ENCODE measurements at regions not wholly inside any gene's neighbourhood (a gene's known extent, or its start where the extent isn't known, plus 50 kb on each side); places are given as distances from the start of the nearest gene placed in this dataset.
"Not testable (repeated sequence)": the region's sequence is repeated elsewhere in the genome, so short reads cannot be mapped to it uniquely, and the experiment has no call there.

GRCh38 chr10:31694126-31694685 is 234.4 kb downstream of the ARHGAP12 start:
- intact Hi-C loops (cut with DNase I): loop anchor here (10.0 kb wide), 1 partner anchor 369 kb away; no protein-coding TSS in a partner anchor
- DNase-seq (ENCODE audit: low spot score): no peak

GRCh38 chr10:31693491-31693890 is 235.1 kb downstream of the ARHGAP12 start:
- intact Hi-C loops (cut with DNase I): loop anchor here (10.0 kb wide), 1 partner anchor 369 kb away; no protein-coding TSS in a partner anchor
- DNase-seq (ENCODE audit: low spot score): no peak

GRCh38 chr10:31689233-31689632 is 239.4 kb downstream of the ARHGAP12 start:
- intact Hi-C loops (cut with DNase I): no loop called here
- DNase-seq (ENCODE audit: low spot score): no peak

GRCh38 chr10:31687663-31688482 is 240.8 kb downstream of the ARHGAP12 start:
- intact Hi-C loops (cut with DNase I): no loop called here
- DNase-seq (ENCODE audit: low spot score): no peak

GRCh38 chr10:31686599-31686998 is 242.0 kb downstream of the ARHGAP12 start:
- intact Hi-C loops (cut with DNase I): no loop called here
- DNase-seq (ENCODE audit: low spot score): no peak

GRCh38 chr10:31683682-31684081 is 244.9 kb downstream of the ARHGAP12 start:
- intact Hi-C loops (cut with DNase I): no loop called here
- no peak for DNase-seq (ENCODE audit: low spot score)

GRCh38 chr10:31679936-31680335 is 248.7 kb downstream of the ARHGAP12 start:
- intact Hi-C loops (cut with DNase I): no loop called here
- no peak for DNase-seq (ENCODE audit: low spot score)

GRCh38 chr10:31678575-31679516 is 249.8 kb downstream of the ARHGAP12 start:
- intact Hi-C loops (cut with DNase I): no loop called here
- no peak for DNase-seq (ENCODE audit: low spot score)

- DNase-seq (ENCODE audit: low spot score): no peak
- intact Hi-C loops (cut with DNase I): no loop called here
Measured at GRCh38 chr10:31678139-31678536, 250.5 kb downstream of the ARHGAP12 start.

GRCh38 chr10:31677195-31678138 is 251.2 kb downstream of the ARHGAP12 start:
- intact Hi-C loops (cut with DNase I): no loop called here
- no peak for DNase-seq (ENCODE audit: low spot score)

- intact Hi-C loops (cut with DNase I): no loop called here
- no peak for DNase-seq (ENCODE audit: low spot score)
Measured at GRCh38 chr10:31675726-31676125, 252.9 kb downstream of the ARHGAP12 start.

GRCh38 chr10:31669357-31669756 is 259.3 kb downstream of the ARHGAP12 start:
- intact Hi-C loops (cut with DNase I): no loop called here
- no peak for DNase-seq (ENCODE audit: low spot score)

GRCh38 chr10:31668326-31668725 is 260.3 kb downstream of the ARHGAP12 start:
- DNase-seq (ENCODE audit: low spot score): no peak
- intact Hi-C loops (cut with DNase I): no loop called here

GRCh38 chr10:31665764-31666279 is 262.8 kb downstream of the ARHGAP12 start:
- DNase-seq (ENCODE audit: low spot score); intact Hi-C loops (cut with DNase I): not testable (repeated sequence)

GRCh38 chr10:31664803-31665202 is 263.8 kb downstream of the ARHGAP12 start:
- intact Hi-C loops (cut with DNase I): no loop called here
- no peak for DNase-seq (ENCODE audit: low spot score)

- intact Hi-C loops (cut with DNase I); DNase-seq (ENCODE audit: low spot score): not testable (repeated sequence)
Measured at GRCh38 chr10:31664071-31664470, 264.6 kb downstream of the ARHGAP12 start.

- intact Hi-C loops (cut with DNase I): no loop called here
Measured at GRCh38 chr10:31660300-31660699, 268.3 kb downstream of the ARHGAP12 start.

GRCh38 chr10:31659665-31660064 is 269.0 kb downstream of the ARHGAP12 start:
- intact Hi-C loops (cut with DNase I): loop anchor here (5.0 kb wide), 1 partner anchor 37 kb away; no protein-coding TSS in a partner anchor
- no peak for DNase-seq (ENCODE audit: low spot score)

More at GRCh38 chr10:31660300-31660699, 268.3 kb downstream of the ARHGAP12 start:
- DNase-seq (ENCODE audit: low spot score): no peak

All from cardiac septum (tissue), 1 donor.